ENCODE measurements at regions not wholly inside any gene's neighbourhood (a gene's known extent, or its start where the extent isn't known, plus 50 kb on each side); places are given as distances from the start of the nearest gene placed in this dataset.

- intact Hi-C loops (cut with DNase I) = no loop called here
- Histone ChIP-seq H3K9ac (ENCODE audit: low read depth in 2 of 2, low read length in 2 of 2) (no peak overlapping the region), H3K27ac (no peak overlapping the region), H3K4me1 (no peaks in the 10 kb centered on the region), H3K36me3 (no peaks in the 10 kb centered on the region), H3K27me3 (no peaks in the 10 kb centered on the region), H3K4me3 (no peak overlapping the region), H3K9me3 (no peaks in the 10 kb centered on the region)
- no peak for TF ChIP-seq CTCF (IDR thresholded peaks at IDR 0.05)
- no peak for DNase-seq
Measured at GRCh38 chr10:117662126-117662525, 119.6 kb downstream of the EMX2 start.

- DNase-seq = no peak
- H3K9ac ChIP-seq (ENCODE audit: low read depth in 2 of 2, low read length in 2 of 2) = no peak overlapping the region
- H3K27me3 ChIP-seq = no peaks in the 10 kb centered on the region
- no peak for TF ChIP-seq CTCF (IDR thresholded peaks at IDR 0.05)
- H3K4me3 ChIP-seq = no peak overlapping the region
- H3K27ac ChIP-seq = no peak overlapping the region
- H3K9me3 ChIP-seq = no peaks in the 10 kb centered on the region
- no peaks in the 10 kb centered on the region for H3K36me3 ChIP-seq
- no peaks in the 10 kb centered on the region for H3K4me1 ChIP-seq
- intact Hi-C loops (cut with DNase I) = no loop called here
Measured at GRCh38 chr10:117662751-117663540, 120.4 kb downstream of the EMX2 start.

- Histone ChIP-seq H3K27me3 (no peaks in the 10 kb centered on the region), H3K9ac (ENCODE audit: low read depth in 2 of 2, low read length in 2 of 2) (no peak overlapping the region), H3K27ac (no peak overlapping the region), H3K4me1 (no peaks in the 10 kb centered on the region), H3K9me3 (no peaks in the 10 kb centered on the region), H3K4me3 (no peak overlapping the region), H3K36me3 (no peaks in the 10 kb centered on the region)
- no peak for DNase-seq
- intact Hi-C loops (cut with DNase I) = no loop called here
- no peak for TF ChIP-seq CTCF (IDR thresholded peaks at IDR 0.05)
Measured at GRCh38 chr10:117663750-117664149, 121.2 kb downstream of the EMX2 start.

- H3K9me3 ChIP-seq = no peaks in the 10 kb centered on the region
- H3K4me1 ChIP-seq = no peaks in the 10 kb centered on the region
- intact Hi-C loops (cut with DNase I) = no loop called here
- no peak overlapping the region for H3K4me3 ChIP-seq
- H3K27me3 ChIP-seq = no peaks in the 10 kb centered on the region
- no peak overlapping the region for H3K27ac ChIP-seq
- no peak overlapping the region for H3K9ac ChIP-seq (ENCODE audit: low read depth in 2 of 2, low read length in 2 of 2)
- H3K36me3 ChIP-seq = no peaks in the 10 kb centered on the region
- TF ChIP-seq CTCF (IDR thresholded peaks at IDR 0.05) = no peak
- no peak for DNase-seq
Measured at GRCh38 chr10:117664288-117664687, 121.7 kb downstream of the EMX2 start.

- DNase-seq = no peak
- intact Hi-C loops (cut with DNase I) = no loop called here
- H3K9me3 ChIP-seq = no peaks in the 10 kb centered on the region
- H3K4me3 ChIP-seq = no peak overlapping the region
- H3K9ac ChIP-seq (ENCODE audit: low read depth in 2 of 2, low read length in 2 of 2) = no peak overlapping the region
- H3K4me1 ChIP-seq = no peaks in the 10 kb centered on the region
- no peak for TF ChIP-seq CTCF (IDR thresholded peaks at IDR 0.05)
- H3K27ac ChIP-seq = no peak overlapping the region
- H3K36me3 ChIP-seq = no peaks in the 10 kb centered on the region
- no peaks in the 10 kb centered on the region for H3K27me3 ChIP-seq
Measured at GRCh38 chr10:117666166-117666565, 123.6 kb downstream of the EMX2 start.

Data from colonic mucosa (tissue), 4 donors.